Endothelial cell of umbilical vein (primary cell): ENCODE measurements at regions not wholly inside any gene's neighbourhood (a gene's known extent, or its start where the extent isn't known, plus 50 kb on each side); places are given as distances from the start of the nearest gene placed in this dataset.

Source experiments
- BruUV-seq: library from RNA; stranded (reverse); fragments of 400-500 nt; replicated peaks from 2 replicates; lab custom pipeline; 2021; lab: Mats Ljungman, UMichigan
- CTCF ChIA-PET: fragments of 300-600, 350-600 bp; sonication (Branson Sonifier 250); formaldehyde crosslinking; loops from one replicate; lab custom pipeline; 2021; ENCODE audit warnings: antibody characterized with exemption, inconsistent platforms; lab: Charles Lee
- POLR2A ChIA-PET: fragments of 300-600, 350-600 bp; sonication (Branson Sonifier 250); formaldehyde crosslinking; loops from one replicate; lab custom pipeline; 2021; ENCODE audit warnings: antibody characterized with exemption, inconsistent platforms; lab: Charles Lee
- DNase-seq: peaks from one replicate; pipeline ENCODE4 v3.0.0-alpha.2; 2011; ENCODE audit warnings: low read depth, low spot score
- FAIRE-seq: peaks from 2 replicates; lab custom pipeline; 2011; peaks lifted over from hg19 to GRCh38; lab: Jason Lieb, UNC
- H2AFZ ChIP-seq: 2 replicates; pipeline ENCODE4 v1.6.0; 2012; ENCODE audit warnings: low read depth, low read length, control low read depth, inconsistent platforms
- H3K27ac ChIP-seq: 2 replicates; pipeline ENCODE4 v1.5.1; 2011; ENCODE audit warnings: low read depth, mild to moderate bottlenecking, control low read depth, low read length, moderate library complexity; ENCODE audit not compliant: insufficient read depth
- H3K27me3 ChIP-seq, 2 experiments: 2 replicates each; pipeline versions ENCODE4 v1.6.0 to v1.6.1; 2011; ENCODE audit warnings: low read length in 2 of 2, mixed read lengths in 1 of 2; ENCODE audit not compliant: control insufficient read depth in 2 of 2, insufficient read depth in 2 of 2
- H3K36me3 ChIP-seq, 2 experiments: 2 replicates in 1 of 2; 3 replicates in 1 of 2; pipeline ENCODE4 v1.5.1; 2011; ENCODE audit warnings: low read length in 2 of 2, mild to moderate bottlenecking in 1 of 2, moderate library complexity in 1 of 2; ENCODE audit not compliant: control insufficient read depth in 2 of 2, insufficient read depth in 2 of 2; ENCODE audit errors: extremely low read depth in 1 of 2
- H3K4me1 ChIP-seq: 3 replicates; pipeline ENCODE4 v1.5.1; 2011; ENCODE audit warnings: mild to moderate bottlenecking, low read length; ENCODE audit not compliant: control insufficient read depth, insufficient read depth; ENCODE audit errors: extremely low read depth
- H3K4me2 ChIP-seq: 2 replicates; pipeline ENCODE4 v1.6.1; 2011; ENCODE audit warnings: low read length, control low read depth, mixed read lengths; ENCODE audit not compliant: insufficient read depth
- H3K4me3 ChIP-seq, 3 experiments: fragments of 200-600 bp in 1 of 3; sonication (generic), shearing (Covaris generic) in 1 of 3; replicated peaks in 1 of 3; 2 replicates each; pipeline ENCODE4 v1.5.1; 2011 to 2016; ENCODE audit warnings: control low read depth in 3 of 3, low read length in 3 of 3, mild to moderate bottlenecking in 2 of 3, inconsistent platforms in 1 of 3, low read depth in 1 of 3, moderate library complexity in 1 of 3; ENCODE audit not compliant: insufficient read depth in 1 of 3
- H3K79me2 ChIP-seq: 2 replicates; pipeline ENCODE4 v1.6.0; 2012; ENCODE audit warnings: low read length, inconsistent platforms; ENCODE audit not compliant: control insufficient read depth, insufficient read depth
- H3K9ac ChIP-seq: replicated peaks from 2 replicates; pipeline ENCODE3; 2011; ENCODE audit warnings: low read length, control low read depth; ENCODE audit not compliant: insufficient read depth; ENCODE audit errors: extremely low read depth
- H3K9me1 ChIP-seq: replicated peaks from 3 replicates; pipeline ENCODE4 v1.6.0; 2011; ENCODE audit warnings: mild to moderate bottlenecking, low read length; ENCODE audit not compliant: control insufficient read depth, insufficient read depth; ENCODE audit errors: extremely low read depth
- H3K9me3 ChIP-seq: replicated peaks from 2 replicates; pipeline ENCODE4 v1.5.1; 2012; ENCODE audit warnings: low read length, inconsistent platforms; ENCODE audit not compliant: control insufficient read depth, insufficient read depth
- H4K20me1 ChIP-seq: replicated peaks from 2 replicates; pipeline ENCODE3; 2011; ENCODE audit warnings: mild to moderate bottlenecking, low read length; ENCODE audit not compliant: control insufficient read depth, insufficient read depth; ENCODE audit errors: extremely low read depth
- EZH2 ChIP-seq: IDR thresholded peaks from 2 replicates; pipeline ENCODE4 v1.6.1; 2012; ENCODE audit warnings: borderline replicate concordance, low read depth, mild to moderate bottlenecking, moderate library complexity, low read length, inconsistent platforms; ENCODE audit not compliant: severe bottlenecking
- GATA2 ChIP-seq: IDR thresholded peaks from 2 replicates; pipeline ENCODE4 v1.7.0; 2011; ENCODE audit warnings: low read depth, mild to moderate bottlenecking, moderate library complexity, mixed read lengths, low read length; ENCODE audit not compliant: insufficient read length, insufficient read depth
- JUN ChIP-seq: IDR thresholded peaks from 2 replicates; pipeline ENCODE4 v1.6.1; 2011; ENCODE audit warnings: borderline replicate concordance, low read depth; ENCODE audit not compliant: insufficient read length, insufficient read depth
- MYC ChIP-seq: IDR thresholded peaks from one replicate; pipeline ENCODE4 v1.6.1; 2011; ENCODE audit warnings: mild to moderate bottlenecking, low read depth, low read length
- POLR2AphosphoS5 ChIP-seq: IDR thresholded peaks from 2 replicates; pipeline ENCODE4 v1.6.1; 2012; ENCODE audit warnings: low read depth, mild to moderate bottlenecking, control low read depth, low read length, moderate library complexity; ENCODE audit not compliant: insufficient read depth
- dilution Hi-C: fragments of 300-500 bp; cut with MboI; formaldehyde crosslinking; loops from one replicate; pipeline ENCODE4 v1.15.0; 2019; ENCODE audit warnings: low sequenced_read_pairs; ENCODE audit not compliant: extremely low pct_ligation_motif_present
- intact Hi-C: fragments of 100-400 bp; cut with micrococcal nuclease; formaldehyde crosslinking; loops from one replicate; pipeline ENCODE4 v1.10.0; 2022
- TF ChIP-seq, protein P1 (sequence below), 2 donors: IDR thresholded peaks; 1 replicate in 1 of 2; 2 replicates in 1 of 2; pipeline ENCODE4 v1.5.1; 2011; ENCODE audit warnings: low read length in 2 of 2, mild to moderate bottlenecking in 2 of 2, moderate library complexity in 2 of 2, control low read depth in 1 of 2, inconsistent platforms in 1 of 2, low read depth in 1 of 2; ENCODE audit not compliant: insufficient read depth in 1 of 2; ENCODE audit errors: extremely low read depth in 1 of 2

DNA sequence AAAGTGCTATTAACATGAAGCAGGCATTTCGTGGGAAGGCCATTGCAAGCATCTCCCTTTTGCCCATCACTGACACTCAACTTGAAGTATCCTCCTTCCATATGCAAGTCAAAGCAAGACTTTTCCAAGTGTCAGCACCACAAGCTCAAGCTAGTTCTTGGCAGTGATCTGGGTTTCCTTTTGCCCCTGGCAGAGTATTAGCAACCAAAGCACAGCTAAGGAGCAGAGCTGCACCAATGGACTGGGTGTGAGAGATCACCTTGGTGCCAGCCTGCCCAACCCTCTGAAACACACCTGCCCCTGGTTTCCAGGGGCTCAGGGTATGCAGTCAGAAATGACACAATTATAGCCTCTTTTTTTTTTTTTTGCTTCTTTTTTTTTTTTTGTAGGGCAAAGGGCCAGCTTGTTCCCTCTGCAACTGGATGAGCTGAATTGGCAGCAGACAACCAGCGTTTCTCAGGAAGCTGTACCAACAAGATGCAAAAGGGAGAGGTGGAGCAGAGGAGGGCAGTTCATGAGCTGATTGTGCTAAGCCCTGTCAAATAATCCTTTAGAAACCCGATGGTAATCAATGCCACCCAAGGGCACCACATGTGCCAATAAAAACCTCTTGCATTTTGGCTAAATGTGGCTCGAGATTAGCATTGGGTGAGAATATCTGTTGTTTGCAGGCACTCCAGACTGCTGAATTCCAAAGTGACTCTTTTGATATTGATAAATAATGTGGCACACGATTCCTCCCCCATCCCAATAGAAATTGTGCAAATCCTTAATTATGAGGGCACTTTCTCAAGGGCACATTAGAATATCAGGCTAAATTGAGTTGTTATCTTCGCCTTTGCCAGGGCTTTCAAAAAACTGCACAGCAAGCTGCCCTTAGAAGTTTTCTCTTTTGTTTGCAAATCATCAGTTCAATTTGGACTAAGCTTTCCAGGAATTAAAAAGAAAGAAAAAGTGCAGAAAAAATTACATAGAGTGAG is 192.4 kb downstream of the GAS1 start:
- dilution Hi-C loops (no loop called here), intact Hi-C loops (no loop called here)
- ChIA-PET POLR2A (no interaction called here), CTCF (no interaction called here)
- Histone ChIP-seq H3K9me1 (no peaks in the 10 kb centered on the region), H3K27me3 (no peaks in the 10 kb centered on the region), H3K9ac (no peak overlapping the region), H2AFZ (no peak overlapping the region), H3K4me2 (no peak overlapping the region), H3K79me2 (no peaks in the 10 kb centered on the region), H3K27ac (no peak overlapping the region), H3K9me3 (peaks cover 3% of the 10 kb centered on the region), H4K20me1 (no peaks in the 10 kb centered on the region), H3K36me3 (no peaks in the 10 kb centered on the region), H3K4me3 (no peak overlapping the region), H3K4me1 (no peaks in the 10 kb centered on the region)
- no peak for TF ChIP-seq EZH2
- DNase-seq (no peak), FAIRE-seq (no peak)
- BruUV-seq = no TSS peak

GRCh38 chr9:86753836-86754235 is 193.5 kb downstream of the GAS1 start:
- Histone ChIP-seq H3K9me3 (peaks cover 3% of the 10 kb centered on the region), H3K36me3 (no peaks in the 10 kb centered on the region), H3K27me3 (no peaks in the 10 kb centered on the region), H3K9me1 (no peaks in the 10 kb centered on the region), H3K27ac (no peak overlapping the region), H3K4me2 (no peak overlapping the region), H3K4me3 (no peak overlapping the region), H2AFZ (no peak overlapping the region), H3K9ac (no peak overlapping the region), H4K20me1 (no peaks in the 10 kb centered on the region), H3K4me1 (no peaks in the 10 kb centered on the region), H3K79me2 (no peaks in the 10 kb centered on the region)
- FAIRE-seq (no peak), DNase-seq (no peak)
- TF ChIP-seq, protein P1, sequence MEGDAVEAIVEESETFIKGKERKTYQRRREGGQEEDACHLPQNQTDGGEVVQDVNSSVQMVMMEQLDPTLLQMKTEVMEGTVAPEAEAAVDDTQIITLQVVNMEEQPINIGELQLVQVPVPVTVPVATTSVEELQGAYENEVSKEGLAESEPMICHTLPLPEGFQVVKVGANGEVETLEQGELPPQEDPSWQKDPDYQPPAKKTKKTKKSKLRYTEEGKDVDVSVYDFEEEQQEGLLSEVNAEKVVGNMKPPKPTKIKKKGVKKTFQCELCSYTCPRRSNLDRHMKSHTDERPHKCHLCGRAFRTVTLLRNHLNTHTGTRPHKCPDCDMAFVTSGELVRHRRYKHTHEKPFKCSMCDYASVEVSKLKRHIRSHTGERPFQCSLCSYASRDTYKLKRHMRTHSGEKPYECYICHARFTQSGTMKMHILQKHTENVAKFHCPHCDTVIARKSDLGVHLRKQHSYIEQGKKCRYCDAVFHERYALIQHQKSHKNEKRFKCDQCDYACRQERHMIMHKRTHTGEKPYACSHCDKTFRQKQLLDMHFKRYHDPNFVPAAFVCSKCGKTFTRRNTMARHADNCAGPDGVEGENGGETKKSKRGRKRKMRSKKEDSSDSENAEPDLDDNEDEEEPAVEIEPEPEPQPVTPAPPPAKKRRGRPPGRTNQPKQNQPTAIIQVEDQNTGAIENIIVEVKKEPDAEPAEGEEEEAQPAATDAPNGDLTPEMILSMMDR (IDR thresholded peaks at IDR 0.05; ENCODE audit: extremely low read depth in 1 of 2, insufficient read depth in 1 of 2, low read depth in 1 of 2, low read length in 2 of 2) = no peak
- no peak for TF ChIP-seq MYC
- TF ChIP-seq GATA2 = no peak
- no peak for TF ChIP-seq JUN
- no peak for TF ChIP-seq POLR2AphosphoS5
- intact Hi-C loops = no loop called here
- CTCF ChIA-PET = no interaction called here
- POLR2A ChIA-PET = no interaction called here
- dilution Hi-C loops = no loop called here
- BruUV-seq = no TSS peak
